AG09309 (cell line): ENCODE measurements at regions not wholly inside any gene's neighbourhood (a gene's known extent, or its start where the extent isn't known, plus 50 kb on each side); places are given as distances from the start of the nearest gene placed in this dataset.

Experiments used
- DNase-seq: peaks from one replicate; pipeline ENCODE4 v3.0.0-alpha.2; 2010; ENCODE audit warnings: low read depth
- H3K4me3 ChIP-seq: 2 replicates; pipeline ENCODE4 v1.5.1; 2011; ENCODE audit warnings: mild to moderate bottlenecking, low read depth, low read length, moderate library complexity; ENCODE audit not compliant: control insufficient read depth
- TF ChIP-seq, protein P1 (sequence below): IDR thresholded peaks from 2 replicates; pipeline ENCODE4 v1.5.1; 2011; ENCODE audit warnings: mild to moderate bottlenecking, low read depth, low read length, inconsistent platforms; ENCODE audit not compliant: insufficient read depth, control insufficient read depth; ENCODE audit errors: missing control alignments

DNA sequence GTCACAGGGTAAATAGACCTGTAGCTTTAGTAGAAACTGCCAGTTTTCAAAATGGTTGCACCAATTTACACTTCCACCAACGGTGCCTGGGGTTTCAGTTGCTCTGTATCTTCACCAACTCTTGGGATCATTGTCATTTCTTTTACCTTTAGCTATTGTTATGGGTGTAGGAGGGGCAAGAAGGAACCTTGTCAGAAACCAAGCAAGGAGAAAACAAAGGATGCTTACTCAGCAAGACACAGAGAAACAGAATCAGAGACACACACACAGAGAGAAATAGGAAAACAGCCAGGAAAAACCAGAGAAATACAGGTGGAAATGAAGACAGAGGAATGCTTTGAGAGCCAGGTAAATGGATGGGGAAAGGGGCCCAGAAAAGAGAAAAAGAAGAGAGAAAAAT lies 367.6 kb downstream of the MIAT start:
- DNase-seq: no peak
- TF ChIP-seq, protein P1, sequence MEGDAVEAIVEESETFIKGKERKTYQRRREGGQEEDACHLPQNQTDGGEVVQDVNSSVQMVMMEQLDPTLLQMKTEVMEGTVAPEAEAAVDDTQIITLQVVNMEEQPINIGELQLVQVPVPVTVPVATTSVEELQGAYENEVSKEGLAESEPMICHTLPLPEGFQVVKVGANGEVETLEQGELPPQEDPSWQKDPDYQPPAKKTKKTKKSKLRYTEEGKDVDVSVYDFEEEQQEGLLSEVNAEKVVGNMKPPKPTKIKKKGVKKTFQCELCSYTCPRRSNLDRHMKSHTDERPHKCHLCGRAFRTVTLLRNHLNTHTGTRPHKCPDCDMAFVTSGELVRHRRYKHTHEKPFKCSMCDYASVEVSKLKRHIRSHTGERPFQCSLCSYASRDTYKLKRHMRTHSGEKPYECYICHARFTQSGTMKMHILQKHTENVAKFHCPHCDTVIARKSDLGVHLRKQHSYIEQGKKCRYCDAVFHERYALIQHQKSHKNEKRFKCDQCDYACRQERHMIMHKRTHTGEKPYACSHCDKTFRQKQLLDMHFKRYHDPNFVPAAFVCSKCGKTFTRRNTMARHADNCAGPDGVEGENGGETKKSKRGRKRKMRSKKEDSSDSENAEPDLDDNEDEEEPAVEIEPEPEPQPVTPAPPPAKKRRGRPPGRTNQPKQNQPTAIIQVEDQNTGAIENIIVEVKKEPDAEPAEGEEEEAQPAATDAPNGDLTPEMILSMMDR: no peak
- no peak overlapping the region for H3K4me3 ChIP-seq

DNA sequence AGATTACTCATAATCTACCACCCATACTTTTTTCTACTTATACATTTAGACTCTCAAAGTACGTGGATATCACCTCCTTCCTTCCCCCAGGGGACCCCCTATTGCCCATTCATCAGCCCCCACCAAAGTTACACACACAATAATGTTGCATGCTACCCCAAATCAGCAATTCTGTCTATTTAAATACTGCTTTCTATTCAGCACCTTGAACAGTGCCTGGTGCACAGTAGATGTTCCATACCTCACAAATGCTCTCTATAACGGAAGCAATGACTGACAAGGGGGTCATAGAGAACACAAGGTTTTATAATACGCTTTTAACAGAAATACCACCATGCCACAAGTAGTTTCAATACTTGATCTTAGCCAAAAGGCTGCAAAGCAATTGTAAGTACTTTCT lies 370.7 kb downstream of the MIAT start:
- no peak overlapping the region for H3K4me3 ChIP-seq
- TF ChIP-seq, protein P1: no peak
- no peak for DNase-seq

DNA sequence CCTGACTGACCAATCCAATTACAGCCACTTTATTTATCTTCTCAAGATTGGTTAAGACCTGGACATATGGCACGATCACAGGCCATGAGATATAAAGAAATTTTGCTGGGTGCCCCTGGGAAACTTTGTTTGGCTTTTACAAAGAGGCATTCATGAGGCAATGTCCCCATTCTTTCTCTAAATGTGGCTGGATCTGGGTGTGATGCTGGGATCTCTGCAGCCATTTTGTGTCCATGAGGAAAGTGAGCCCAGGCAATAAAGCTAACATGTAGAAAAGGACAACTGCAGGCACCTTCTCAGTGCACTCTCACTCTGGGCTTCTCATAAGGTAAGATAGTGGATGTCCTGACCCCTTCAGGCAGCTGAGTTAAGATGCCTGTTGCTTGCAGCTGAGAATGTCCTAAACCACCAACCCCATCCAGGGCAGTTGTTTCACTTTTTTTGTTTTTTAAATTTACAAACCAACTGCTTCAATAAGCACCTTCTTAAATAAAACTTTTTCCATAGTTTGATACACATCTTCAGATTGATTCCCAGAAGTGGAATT lies 372.3 kb downstream of the MIAT start:
- H3K4me3 ChIP-seq: no peak overlapping the region
- no peak for DNase-seq
- TF ChIP-seq, protein P1: no peak

DNA sequence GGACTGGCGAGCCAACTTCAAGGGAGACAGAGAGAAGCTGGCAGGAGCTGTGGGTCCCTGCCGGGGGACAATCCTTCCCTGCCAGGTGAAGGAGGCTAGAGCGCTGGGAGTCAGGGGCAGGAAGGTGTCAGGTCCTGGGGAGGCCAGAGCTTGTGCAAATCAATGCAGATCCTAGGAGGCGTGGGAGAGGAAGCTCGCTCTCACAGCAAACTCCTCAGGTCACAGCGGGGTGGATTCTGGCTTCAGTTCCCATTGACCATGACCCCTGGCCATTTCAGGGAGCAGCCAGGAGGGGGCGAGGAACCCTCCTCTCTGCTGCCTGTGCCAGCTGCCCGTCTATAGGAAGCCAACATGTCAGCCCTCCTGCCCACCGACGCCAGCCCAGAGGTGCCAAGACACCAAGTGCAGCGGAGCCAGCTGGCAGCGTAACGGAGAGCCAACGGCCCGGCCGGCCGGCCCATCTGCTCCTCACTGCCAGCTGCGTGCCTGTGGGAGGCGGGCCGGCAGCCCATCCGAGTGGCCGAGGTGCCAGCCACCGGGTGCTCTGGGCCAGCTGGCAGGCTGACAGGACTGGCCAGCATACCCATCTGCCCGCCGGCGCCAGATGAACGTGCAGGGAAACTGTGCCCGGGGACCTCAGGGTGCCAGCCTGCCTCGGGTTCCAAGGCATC lies 374.8 kb downstream of the MIAT start:
- DNase-seq: no peak
- TF ChIP-seq, protein P1: peak; percentile 27
- no peak overlapping the region for H3K4me3 ChIP-seq

DNA sequence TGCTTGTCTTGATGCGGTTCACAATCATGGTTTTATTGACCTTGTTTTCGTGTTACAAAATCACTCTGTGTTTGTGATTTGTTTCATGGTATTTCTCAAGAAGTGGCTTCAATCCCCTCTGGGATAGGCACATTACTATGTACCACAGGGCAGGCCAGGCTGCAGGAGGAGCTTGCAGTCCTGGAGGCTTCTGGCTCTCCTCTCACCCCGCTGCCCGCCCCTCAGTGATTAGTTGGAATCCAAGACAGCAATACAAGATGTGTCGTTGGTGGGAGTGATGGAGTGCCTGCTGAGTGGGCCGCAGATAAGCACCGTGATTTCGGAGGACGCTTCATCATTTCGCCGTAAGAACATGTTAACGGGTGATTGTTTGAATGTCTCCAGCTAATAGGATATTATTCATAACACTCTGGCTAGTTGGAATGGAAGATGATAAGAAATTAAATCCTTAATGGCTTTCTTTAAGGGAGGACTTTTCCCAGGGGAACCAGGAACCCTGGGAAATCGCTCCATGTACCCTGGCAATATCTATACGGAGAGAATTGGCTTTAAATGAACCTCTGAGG lies 384.4 kb downstream of the MIAT start:
- no peak overlapping the region for H3K4me3 ChIP-seq
- TF ChIP-seq, protein P1: no peak
- no peak for DNase-seq

DNA sequence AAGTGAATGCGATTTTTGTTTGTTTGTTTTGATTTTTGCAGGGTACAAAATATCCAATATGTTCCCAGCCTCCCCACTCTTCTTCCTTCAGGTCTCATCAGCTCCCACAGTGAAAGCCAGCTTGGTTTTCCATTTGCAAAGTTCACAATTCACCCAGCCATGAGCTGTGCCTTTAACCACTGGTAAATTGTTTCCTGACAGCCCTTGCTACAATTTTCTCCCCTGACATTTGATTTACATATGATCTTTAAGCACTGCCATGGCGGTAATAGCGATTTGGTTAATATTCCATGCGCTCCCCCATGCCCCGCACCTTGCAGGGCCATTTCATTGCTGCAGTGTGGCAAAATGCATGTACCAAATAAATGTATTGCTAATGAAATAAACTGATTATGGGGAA lies 385.9 kb downstream of the MIAT start:
- TF ChIP-seq, protein P1: no peak
- DNase-seq: no peak

More for the DNA sequence above, 385.9 kb downstream of the MIAT start:
- H3K4me3 ChIP-seq: no peak overlapping the region
